Kidney epithelial cell (primary cell): ENCODE measurements at regions not wholly inside any gene's neighbourhood (a gene's known extent, or its start where the extent isn't known, plus 50 kb on each side); places are given as distances from the start of the nearest gene placed in this dataset.

Experiments
- DNase-seq: peaks from one replicate; pipeline ENCODE4 v3.0.0-alpha.2; 2010; ENCODE audit warnings: low read depth
- H3K27me3 ChIP-seq: 2 replicates; pipeline ENCODE4 v1.6.0; 2011; ENCODE audit warnings: low read length; ENCODE audit not compliant: control insufficient read depth, insufficient read depth
- H3K36me3 ChIP-seq: 2 replicates; pipeline ENCODE4 v1.5.1; 2011; ENCODE audit warnings: low read length; ENCODE audit not compliant: control insufficient read depth, insufficient read depth
- H3K4me3 ChIP-seq: 2 replicates; pipeline ENCODE4 v1.5.1; 2011; ENCODE audit warnings: low read depth, mild to moderate bottlenecking, control low read depth, low read length
- TF ChIP-seq, protein P1 (sequence below): IDR thresholded peaks from 2 replicates; pipeline ENCODE4 v1.5.1; 2011; ENCODE audit warnings: mild to moderate bottlenecking, moderate library complexity, low read length, control low read depth, inconsistent platforms; ENCODE audit not compliant: insufficient read depth, poor library complexity, severe bottlenecking

DNA sequence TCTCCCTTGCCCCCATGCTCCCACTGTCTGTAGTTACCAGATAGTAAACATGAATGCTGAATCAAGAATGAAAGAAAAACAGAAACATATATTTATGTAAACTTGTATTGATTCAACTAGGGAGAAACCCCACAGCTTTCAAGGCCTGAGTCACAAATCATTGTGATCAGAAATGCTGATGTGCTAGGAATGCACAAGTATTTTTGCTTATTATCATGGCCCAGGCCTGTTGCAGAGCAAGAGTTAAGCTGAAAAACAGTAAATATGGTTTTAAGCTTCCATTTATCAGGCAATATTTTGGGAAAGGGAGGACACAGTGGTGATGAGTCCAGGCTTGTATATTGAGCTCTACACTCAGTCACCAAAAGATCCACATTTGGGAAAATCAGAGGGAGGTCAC is 669.6 kb downstream of the DIAPH3 start:
- TF ChIP-seq, protein P1, sequence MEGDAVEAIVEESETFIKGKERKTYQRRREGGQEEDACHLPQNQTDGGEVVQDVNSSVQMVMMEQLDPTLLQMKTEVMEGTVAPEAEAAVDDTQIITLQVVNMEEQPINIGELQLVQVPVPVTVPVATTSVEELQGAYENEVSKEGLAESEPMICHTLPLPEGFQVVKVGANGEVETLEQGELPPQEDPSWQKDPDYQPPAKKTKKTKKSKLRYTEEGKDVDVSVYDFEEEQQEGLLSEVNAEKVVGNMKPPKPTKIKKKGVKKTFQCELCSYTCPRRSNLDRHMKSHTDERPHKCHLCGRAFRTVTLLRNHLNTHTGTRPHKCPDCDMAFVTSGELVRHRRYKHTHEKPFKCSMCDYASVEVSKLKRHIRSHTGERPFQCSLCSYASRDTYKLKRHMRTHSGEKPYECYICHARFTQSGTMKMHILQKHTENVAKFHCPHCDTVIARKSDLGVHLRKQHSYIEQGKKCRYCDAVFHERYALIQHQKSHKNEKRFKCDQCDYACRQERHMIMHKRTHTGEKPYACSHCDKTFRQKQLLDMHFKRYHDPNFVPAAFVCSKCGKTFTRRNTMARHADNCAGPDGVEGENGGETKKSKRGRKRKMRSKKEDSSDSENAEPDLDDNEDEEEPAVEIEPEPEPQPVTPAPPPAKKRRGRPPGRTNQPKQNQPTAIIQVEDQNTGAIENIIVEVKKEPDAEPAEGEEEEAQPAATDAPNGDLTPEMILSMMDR: no peak
- H3K36me3 ChIP-seq: no peaks in the 10 kb centered on the region
- no peak overlapping the region for H3K4me3 ChIP-seq
- no peaks in the 10 kb centered on the region for H3K27me3 ChIP-seq
- no peak for DNase-seq

DNA sequence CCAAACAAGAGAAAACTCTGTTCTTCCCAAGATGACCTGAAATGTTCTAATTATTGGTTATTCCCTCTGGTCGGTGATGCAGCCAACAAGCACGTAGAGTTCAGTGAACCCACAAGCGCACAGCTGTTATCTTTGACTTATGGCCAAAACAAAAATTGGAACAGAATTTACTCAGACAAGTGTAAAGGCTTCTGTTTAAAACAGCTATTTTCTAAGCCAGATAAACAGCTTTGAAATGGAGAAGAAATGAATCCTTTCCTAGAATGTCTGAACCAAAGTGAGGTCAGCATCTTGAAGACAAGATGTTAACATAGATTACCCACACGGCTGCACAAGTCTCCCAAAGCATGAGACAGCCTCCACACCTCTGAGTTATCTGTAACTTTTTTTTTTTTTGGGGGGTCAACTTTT is 669.2 kb downstream of the DIAPH3 start:
- peak; percentile 21 for DNase-seq
- Histone ChIP-seq H3K27me3 (no peaks in the 10 kb centered on the region), H3K36me3 (no peaks in the 10 kb centered on the region), H3K4me3 (no peak overlapping the region)
- TF ChIP-seq, protein P1: no peak

DNA sequence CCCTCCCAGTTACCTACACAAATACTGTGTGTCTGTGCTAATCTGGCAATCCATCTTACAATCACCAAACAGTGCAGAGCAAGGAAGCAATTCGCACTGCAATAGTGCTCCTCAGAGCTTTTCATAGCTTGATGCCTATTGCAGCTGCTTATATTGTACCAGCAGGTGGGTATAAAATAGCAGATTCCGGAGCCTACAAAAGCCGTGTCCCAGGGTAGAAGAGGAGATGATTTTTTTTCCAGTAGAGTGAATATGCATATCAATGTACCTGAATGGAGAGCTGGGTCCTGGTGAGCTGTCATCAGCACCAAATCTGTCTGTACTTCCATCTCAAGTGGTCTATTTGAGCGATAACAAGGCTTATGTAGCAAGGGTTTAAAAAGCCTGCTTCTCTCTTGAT is 668.4 kb downstream of the DIAPH3 start:
- no peak overlapping the region for H3K4me3 ChIP-seq
- TF ChIP-seq, protein P1: no peak
- no peaks in the 10 kb centered on the region for H3K36me3 ChIP-seq
- DNase-seq: no peak
- no peaks in the 10 kb centered on the region for H3K27me3 ChIP-seq

GRCh38 chr13:59495936-59496512 is 667.7 kb downstream of the DIAPH3 start:
- Histone ChIP-seq H3K27me3 (no peaks in the 10 kb centered on the region), H3K4me3 (no peak overlapping the region), H3K36me3 (no peaks in the 10 kb centered on the region)
- no peak for DNase-seq
- TF ChIP-seq, protein P1: no peak

DNA sequence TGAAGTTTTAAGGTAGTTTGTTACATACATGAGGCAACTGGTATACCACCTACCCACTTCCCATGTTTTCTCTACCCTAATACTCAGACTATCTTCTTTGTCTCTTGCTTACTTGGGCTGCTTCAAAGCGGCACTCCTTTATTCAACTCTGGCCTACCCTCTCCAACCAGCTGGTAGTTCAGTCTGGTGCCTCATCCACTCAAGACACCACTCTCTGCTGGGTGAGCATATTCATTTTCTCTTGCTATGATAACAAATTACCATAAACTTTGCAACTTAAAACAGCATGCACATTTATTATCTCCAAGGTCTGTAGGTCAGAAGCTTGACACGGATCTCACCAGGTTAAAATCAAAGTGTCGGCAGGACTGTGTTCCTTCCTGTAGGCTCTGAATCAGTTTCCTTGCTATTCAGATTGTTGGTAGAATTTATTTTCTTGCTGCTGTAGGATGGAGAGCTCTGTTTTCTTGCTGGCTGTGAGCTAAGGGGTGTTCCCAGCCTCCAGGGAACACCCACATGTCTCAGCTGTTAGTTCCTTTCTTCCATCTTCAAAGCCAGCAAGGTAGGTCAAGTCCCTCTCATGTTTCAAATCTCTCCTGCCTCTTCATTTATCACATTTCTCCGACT is 666.0 kb downstream of the DIAPH3 start:
- no peaks in the 10 kb centered on the region for H3K27me3 ChIP-seq
- no peak overlapping the region for H3K4me3 ChIP-seq
- H3K36me3 ChIP-seq: no peaks in the 10 kb centered on the region
- DNase-seq: no peak
- TF ChIP-seq, protein P1: no peak

GRCh38 chr13:59501004-59501403 is 662.7 kb downstream of the DIAPH3 start:
- Histone ChIP-seq H3K4me3 (no peak overlapping the region), H3K27me3 (no peaks in the 10 kb centered on the region), H3K36me3 (no peaks in the 10 kb centered on the region)
- no peak for DNase-seq
- TF ChIP-seq, protein P1: no peak
